HUES48 (cell line): ENCODE measurements at regions not wholly inside any gene's neighbourhood (a gene's known extent, or its start where the extent isn't known, plus 50 kb on each side); places are given as distances from the start of the nearest gene placed in this dataset.

ENCODE experiments used
- H3K27ac ChIP-seq: one replicate; pipeline ENCODE4 v1.7.0; 2013; ENCODE audit warnings: low read depth, low read length, inconsistent platforms
- H3K27me3 ChIP-seq: 2 replicates; pipeline ENCODE4 v1.6.1; 2013; ENCODE audit warnings: mild to moderate bottlenecking, low read length; ENCODE audit not compliant: control insufficient read depth, insufficient read depth
- H3K36me3 ChIP-seq: 2 replicates; pipeline ENCODE4 v1.6.1; 2013; ENCODE audit warnings: low read length; ENCODE audit not compliant: control insufficient read depth, insufficient read depth
- H3K4me1 ChIP-seq: 2 replicates; pipeline ENCODE4 v1.6.1; 2013; ENCODE audit warnings: mild to moderate bottlenecking, low read length; ENCODE audit not compliant: control insufficient read depth, insufficient read depth
- H3K4me3 ChIP-seq: 2 replicates; pipeline ENCODE4 v1.5.1; 2013; ENCODE audit warnings: mild to moderate bottlenecking, low read depth, low read length
- H3K9ac ChIP-seq: 2 replicates; pipeline ENCODE4 v1.6.1; 2013; ENCODE audit warnings: mild to moderate bottlenecking, low read depth, low read length, moderate library complexity
- H3K9me3 ChIP-seq: 2 replicates; pipeline ENCODE4 v1.6.1; 2013; ENCODE audit warnings: low read length; ENCODE audit not compliant: control insufficient read depth, insufficient read depth

GRCh38 chr15:66953523-66954229 is 111.7 kb upstream of the SMAD3 start:
- H3K9ac ChIP-seq = no peak overlapping the region
- H3K9me3 ChIP-seq = no peaks in the 10 kb centered on the region
- H3K4me1 ChIP-seq = no peaks in the 10 kb centered on the region
- no peaks in the 10 kb centered on the region for H3K27me3 ChIP-seq
- H3K36me3 ChIP-seq = no peaks in the 10 kb centered on the region
- no peak overlapping the region for H3K4me3 ChIP-seq
- H3K27ac ChIP-seq = no peak overlapping the region

DNA sequence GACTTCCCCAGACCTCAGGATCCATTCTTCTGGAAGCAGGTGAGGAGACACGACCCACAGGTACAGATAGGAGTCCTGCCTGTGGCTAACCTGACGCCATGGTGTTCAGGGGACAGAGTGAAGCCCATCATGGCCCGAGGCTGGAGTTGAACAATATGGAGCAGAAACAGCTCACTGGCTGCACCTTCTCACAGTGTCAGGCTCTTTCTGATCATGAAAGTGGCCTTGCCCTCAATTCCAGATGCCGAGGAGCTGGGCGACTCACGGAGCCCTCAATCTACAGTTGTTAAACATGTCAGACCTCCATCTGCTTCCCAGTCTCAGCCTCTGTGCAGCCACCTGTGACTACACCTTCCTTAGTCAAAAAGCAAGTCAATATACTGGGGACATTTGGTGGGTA is 110.8 kb upstream of the SMAD3 start:
- no peaks in the 10 kb centered on the region for H3K4me1 ChIP-seq
- H3K9ac ChIP-seq = no peak overlapping the region
- H3K27ac ChIP-seq = no peak overlapping the region
- H3K9me3 ChIP-seq = no peaks in the 10 kb centered on the region
- no peak overlapping the region for H3K4me3 ChIP-seq
- H3K36me3 ChIP-seq = no peaks in the 10 kb centered on the region
- no peaks in the 10 kb centered on the region for H3K27me3 ChIP-seq

GRCh38 chr15:66955001-66955516 is 110.3 kb upstream of the SMAD3 start:
- H3K4me1 ChIP-seq = no peaks in the 10 kb centered on the region
- H3K27ac ChIP-seq = no peak overlapping the region
- no peak overlapping the region for H3K9ac ChIP-seq
- H3K27me3 ChIP-seq = no peaks in the 10 kb centered on the region
- no peaks in the 10 kb centered on the region for H3K36me3 ChIP-seq
- H3K4me3 ChIP-seq = no peak overlapping the region
- no peaks in the 10 kb centered on the region for H3K9me3 ChIP-seq

GRCh38 chr15:66955871-66956585 is 109.4 kb upstream of the SMAD3 start:
- Histone ChIP-seq H3K36me3 (no peaks in the 10 kb centered on the region), H3K4me3 (no peak overlapping the region), H3K9me3 (no peaks in the 10 kb centered on the region), H3K27ac (no peak overlapping the region), H3K9ac (no peak overlapping the region), H3K4me1 (no peaks in the 10 kb centered on the region), H3K27me3 (no peaks in the 10 kb centered on the region)

DNA sequence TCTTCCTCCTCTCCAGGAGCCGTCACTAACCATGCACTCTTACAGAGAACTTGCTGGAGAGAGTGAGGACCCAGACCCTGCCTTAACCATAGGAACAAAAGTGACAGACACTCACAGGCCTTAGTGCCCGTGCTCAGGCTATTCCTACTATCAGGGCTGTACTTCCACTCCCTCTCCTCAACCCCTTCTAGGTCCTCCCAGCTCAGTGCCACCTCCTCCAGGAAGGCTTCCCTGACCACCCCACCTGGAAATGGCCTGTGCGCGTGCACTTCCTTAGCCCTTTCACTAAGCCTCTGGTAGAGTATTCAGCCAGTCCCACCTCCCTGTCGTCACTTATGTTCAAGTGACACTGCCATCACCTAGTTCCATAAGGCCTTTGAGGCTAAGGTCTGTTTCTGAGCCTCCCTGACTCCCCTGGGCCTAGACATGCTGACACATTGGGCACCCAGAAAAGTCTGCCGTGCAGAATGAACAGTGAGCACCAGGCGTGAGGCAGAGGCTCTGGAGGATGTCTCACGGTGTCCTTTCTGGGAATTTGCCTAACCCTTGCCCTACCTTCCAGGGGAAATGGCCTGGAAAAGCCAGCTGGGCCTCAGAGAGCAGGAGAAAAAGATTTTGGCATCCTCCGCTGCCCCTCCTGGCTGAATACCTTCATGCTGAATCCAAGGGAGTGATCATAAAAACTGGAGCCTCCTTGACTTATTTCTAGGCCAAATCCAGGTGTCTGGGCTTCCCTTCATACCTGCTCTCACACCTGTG is 108.6 kb upstream of the SMAD3 start:
- H3K36me3 ChIP-seq = no peaks in the 10 kb centered on the region
- no peak overlapping the region for H3K4me3 ChIP-seq
- H3K9me3 ChIP-seq = no peaks in the 10 kb centered on the region
- H3K27ac ChIP-seq = no peak overlapping the region
- no peaks in the 10 kb centered on the region for H3K27me3 ChIP-seq
- H3K9ac ChIP-seq = no peak overlapping the region
- H3K4me1 ChIP-seq = no peaks in the 10 kb centered on the region

GRCh38 chr15:66957431-66957720 is 108.0 kb upstream of the SMAD3 start:
- Histone ChIP-seq H3K4me1 (no peaks in the 10 kb centered on the region), H3K9me3 (no peaks in the 10 kb centered on the region), H3K36me3 (no peaks in the 10 kb centered on the region), H3K27ac (no peak overlapping the region), H3K9ac (no peak overlapping the region), H3K4me3 (no peak overlapping the region), H3K27me3 (no peaks in the 10 kb centered on the region)

GRCh38 chr15:66959066-66959465 is 106.3 kb upstream of the SMAD3 start:
- Histone ChIP-seq H3K9ac (no peak overlapping the region), H3K27ac (no peak overlapping the region), H3K36me3 (no peaks in the 10 kb centered on the region), H3K9me3 (no peaks in the 10 kb centered on the region), H3K4me3 (no peak overlapping the region), H3K4me1 (no peaks in the 10 kb centered on the region), H3K27me3 (no peaks in the 10 kb centered on the region)

- Histone ChIP-seq H3K9ac (no peak overlapping the region), H3K27me3 (no peaks in the 10 kb centered on the region), H3K9me3 (no peaks in the 10 kb centered on the region), H3K4me3 (no peak overlapping the region), H3K4me1 (no peaks in the 10 kb centered on the region), H3K36me3 (no peaks in the 10 kb centered on the region), H3K27ac (no peak overlapping the region)
These were observed 105.5 kb upstream of the SMAD3 start for GRCh38 chr15:66959875-66960274.

DNA sequence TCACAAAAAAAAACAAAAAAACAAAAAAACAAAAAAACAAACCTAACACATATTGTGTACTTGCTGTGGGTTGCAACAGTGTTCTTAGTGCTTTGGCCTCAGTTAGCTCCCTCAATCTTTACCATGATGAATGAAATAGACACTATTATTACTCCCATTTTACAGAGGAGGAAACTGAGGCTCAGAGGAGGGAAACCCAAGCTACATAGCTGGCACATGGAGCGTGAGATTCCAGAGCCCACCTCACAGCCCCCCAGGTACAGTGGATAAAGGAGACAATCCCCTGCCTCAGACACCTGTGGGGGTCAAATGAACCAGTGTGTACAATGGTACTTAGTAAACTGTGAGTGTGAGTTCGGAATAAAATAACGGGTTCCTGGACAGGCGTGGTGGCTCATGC is 104.9 kb upstream of the SMAD3 start:
- Histone ChIP-seq H3K27me3 (no peaks in the 10 kb centered on the region), H3K4me3 (no peak overlapping the region), H3K36me3 (no peaks in the 10 kb centered on the region), H3K9me3 (no peaks in the 10 kb centered on the region), H3K9ac (no peak overlapping the region), H3K27ac (no peak overlapping the region), H3K4me1 (no peaks in the 10 kb centered on the region)

GRCh38 chr15:66961407-66961884 is 104.0 kb upstream of the SMAD3 start:
- Histone ChIP-seq H3K27ac (no peak overlapping the region), H3K36me3 (no peaks in the 10 kb centered on the region), H3K9ac (no peak overlapping the region), H3K27me3 (no peaks in the 10 kb centered on the region), H3K9me3 (no peaks in the 10 kb centered on the region), H3K4me1 (no peaks in the 10 kb centered on the region), H3K4me3 (no peak overlapping the region)

DNA sequence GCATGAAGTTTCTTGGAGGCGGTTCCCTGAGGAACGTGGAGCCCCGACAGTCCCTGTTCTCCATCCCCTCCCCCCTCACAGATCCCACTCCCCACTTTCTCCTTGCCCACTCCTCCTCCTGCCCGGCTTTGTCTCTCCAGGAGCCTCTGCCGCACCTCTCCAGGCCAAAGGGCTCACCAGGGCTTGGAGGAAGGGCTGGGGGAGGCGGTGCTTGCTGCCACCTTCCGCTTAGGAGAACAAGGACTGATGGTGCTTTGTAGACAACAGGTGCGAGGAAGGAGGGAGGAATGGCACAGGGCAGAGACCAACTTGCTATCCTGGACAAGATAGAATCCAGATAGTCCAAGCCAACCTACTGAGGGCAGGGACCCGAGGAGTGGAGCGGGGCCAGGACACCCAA is 103.5 kb upstream of the SMAD3 start:
- H3K36me3 ChIP-seq = no peaks in the 10 kb centered on the region
- no peak overlapping the region for H3K4me3 ChIP-seq
- H3K9ac ChIP-seq = no peak overlapping the region
- H3K9me3 ChIP-seq = no peaks in the 10 kb centered on the region
- no peaks in the 10 kb centered on the region for H3K27me3 ChIP-seq
- no peaks in the 10 kb centered on the region for H3K4me1 ChIP-seq
- H3K27ac ChIP-seq = no peak overlapping the region
